Bone marrow (tissue), 2 donors: ENCODE measurements at regions not wholly inside any gene's neighbourhood (a gene's known extent, or its start where the extent isn't known, plus 50 kb on each side); places are given as distances from the start of the nearest gene placed in this dataset.

Experiments
- DNase-seq, 2 donors: peaks; one replicate each; lab custom pipeline; 2025; lab: John Stamatoyannopoulos, UW

DNA sequence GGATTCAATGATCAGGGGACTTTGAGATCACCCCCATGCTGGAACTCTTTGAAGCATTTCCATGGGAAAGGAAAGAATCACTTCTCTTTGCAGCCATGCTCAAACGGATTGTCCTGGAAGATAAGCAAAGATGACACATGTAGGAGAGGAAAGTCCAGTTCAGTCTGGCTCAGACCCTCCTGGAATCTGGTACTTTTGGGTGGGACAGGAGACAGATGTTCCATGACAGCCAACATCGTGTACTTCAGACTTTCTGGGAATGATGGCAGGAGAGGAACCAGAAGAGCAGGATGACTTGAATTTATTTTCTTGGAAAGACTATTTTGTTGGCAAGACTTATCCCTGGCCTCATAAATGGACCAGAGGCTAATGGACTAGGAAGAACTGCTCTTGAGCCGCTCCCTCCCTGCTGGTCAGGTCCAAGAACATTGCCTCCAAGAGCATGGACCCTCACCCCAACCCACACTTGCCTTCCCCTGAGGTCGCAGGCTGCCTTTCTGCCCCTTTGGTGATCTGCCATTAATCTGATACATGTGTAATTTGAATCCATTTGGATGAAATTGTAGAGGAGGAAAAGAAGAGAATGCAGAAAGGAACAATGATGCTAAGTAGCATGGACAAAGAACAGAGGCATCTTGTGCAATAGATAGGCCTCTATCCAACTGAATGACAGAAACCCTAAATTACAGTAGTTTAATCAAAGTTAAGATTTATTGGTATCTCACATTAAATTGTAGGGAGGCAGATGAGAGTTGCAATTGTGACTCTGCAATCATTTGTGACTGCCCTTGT is 201.0 kb downstream of the SNX19 start:
- no peak for DNase-seq

DNA sequence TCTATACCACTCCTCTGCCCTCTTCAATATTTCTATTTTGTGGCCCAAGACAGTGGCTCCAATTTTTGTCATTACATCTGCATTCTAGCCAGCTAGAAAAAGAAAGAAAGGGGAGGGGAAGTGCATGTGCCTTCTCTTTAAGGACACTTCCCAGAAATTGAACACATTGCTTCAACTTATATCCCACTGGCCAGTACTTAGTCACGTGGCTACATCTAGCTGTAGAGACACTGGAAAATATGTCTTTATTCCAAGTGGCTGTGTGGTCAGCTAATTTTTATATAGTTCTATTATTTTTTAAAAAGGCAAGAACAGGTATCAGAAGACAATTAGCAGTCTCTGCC is 200.4 kb downstream of the SNX19 start:
- no peak for DNase-seq

DNA sequence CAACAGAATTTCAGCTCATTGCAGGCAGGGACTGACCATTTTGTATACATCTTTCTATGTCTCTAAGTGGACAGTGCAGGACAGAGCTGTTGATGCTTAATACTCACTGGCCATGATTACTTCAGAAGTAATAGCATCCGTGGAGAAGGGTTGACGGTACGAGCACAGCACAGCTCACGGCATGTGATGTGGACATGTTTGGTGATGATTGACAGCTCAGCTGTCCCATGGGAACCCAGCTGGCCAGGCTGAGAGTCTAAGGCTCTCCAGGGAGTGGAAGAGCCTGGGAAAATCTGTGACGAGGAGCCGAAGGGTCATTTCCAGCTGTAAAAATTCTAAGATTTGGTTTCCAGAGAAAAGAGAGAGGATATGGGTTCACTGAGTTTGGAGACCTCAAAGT is 198.2 kb downstream of the SNX19 start:
- DNase-seq, result no peak

DNA sequence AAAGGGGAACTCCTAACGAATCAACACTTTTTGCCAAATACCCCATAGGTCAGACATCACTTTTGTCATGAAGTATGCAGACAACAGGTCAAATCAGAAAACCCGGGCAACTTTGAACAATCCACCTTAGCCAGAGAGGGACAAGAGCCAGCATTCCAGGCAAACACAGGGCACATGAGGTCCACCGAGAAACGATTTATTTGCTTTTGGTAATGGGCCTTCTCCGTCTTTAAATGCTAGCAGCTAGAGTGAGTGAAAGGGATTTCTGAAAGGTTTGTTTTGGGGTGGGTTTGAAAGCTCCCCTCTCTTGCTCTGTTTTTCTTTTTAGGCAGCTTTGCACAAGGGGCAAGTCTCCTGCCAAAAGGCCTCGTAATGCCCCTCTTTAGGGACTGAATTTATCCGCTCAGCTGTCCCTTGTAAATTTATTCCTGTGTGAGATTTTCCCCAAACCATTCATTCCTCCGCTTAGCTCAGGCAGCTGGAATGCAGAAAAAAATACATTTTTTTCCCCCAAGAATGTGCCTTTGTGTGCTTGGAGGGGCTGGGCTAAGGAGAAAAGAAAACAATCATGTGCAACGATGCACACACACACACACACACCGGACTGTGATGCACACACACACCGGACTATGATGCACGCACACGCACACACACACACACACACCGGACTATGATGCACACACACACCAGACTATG is 196.9 kb downstream of the SNX19 start:
- DNase-seq, result no peak

DNA sequence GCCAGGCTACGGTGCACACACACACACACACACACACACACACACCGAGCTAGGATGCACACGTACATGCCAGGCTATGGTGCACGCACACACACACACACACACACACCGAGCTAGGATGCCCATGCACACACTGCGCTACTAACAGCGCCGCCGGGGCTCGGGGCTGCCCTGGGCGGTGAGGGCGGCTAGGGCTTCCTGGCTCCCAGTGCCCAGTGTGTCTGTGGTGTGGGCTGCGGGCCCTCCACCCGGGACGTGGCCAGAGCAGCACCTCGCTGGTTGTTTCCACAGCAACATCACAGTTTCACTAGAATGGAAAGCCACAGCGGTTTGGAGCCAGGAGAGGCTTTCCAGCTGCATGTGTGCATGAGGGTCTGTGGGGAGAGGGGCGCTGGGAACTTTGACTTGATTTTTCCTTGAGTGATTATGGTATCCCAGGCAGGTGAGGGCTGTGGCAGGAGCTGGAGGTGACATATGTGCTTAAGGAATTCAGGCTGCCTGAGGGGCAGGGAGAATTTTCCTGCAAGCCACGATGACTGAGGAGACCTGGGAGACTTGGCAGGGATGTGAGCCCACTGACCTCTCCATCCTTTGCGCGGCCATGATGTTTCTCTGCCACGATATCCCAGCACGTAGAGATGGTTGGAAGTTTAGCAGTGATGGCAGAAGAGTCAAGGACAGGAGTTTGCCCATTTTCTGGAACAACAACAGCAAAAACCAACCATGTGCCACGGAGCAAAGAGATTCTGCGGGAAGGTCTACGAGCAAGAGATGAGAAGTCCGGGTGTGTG is 195.9 kb downstream of the SNX19 start:
- no peak for DNase-seq

DNA sequence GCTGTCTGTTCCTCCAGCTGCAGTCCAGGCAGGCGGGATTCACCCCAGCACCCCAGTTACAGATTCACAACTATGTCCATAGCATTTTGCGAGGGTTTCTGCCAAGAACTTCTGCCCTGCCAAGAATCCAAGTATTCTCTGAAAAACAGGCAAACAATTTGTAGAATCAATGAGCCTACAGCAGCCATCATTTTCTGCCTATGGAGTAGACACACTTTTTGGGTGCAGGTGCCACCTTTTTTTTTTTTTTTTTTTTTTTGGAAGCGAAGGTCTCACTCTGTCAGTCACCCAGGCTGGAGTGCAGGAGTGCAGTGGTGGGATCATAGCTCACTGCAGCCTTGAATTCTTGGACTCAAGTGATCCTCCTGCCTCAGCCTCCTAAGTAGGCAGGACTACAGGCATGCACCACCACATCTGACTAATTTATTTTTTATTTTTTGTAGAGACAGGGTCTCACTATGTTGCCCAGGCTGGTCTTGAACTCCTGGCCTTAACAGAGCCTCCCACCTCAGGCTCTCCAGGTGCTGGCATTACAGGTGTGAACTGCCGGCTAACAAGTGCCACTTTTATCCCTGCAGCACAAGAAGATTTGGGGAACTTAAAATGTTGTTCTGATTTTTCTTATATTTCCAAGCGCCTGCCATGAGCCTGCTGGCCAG is 195.1 kb downstream of the SNX19 start:
- DNase-seq, result no peak

DNA sequence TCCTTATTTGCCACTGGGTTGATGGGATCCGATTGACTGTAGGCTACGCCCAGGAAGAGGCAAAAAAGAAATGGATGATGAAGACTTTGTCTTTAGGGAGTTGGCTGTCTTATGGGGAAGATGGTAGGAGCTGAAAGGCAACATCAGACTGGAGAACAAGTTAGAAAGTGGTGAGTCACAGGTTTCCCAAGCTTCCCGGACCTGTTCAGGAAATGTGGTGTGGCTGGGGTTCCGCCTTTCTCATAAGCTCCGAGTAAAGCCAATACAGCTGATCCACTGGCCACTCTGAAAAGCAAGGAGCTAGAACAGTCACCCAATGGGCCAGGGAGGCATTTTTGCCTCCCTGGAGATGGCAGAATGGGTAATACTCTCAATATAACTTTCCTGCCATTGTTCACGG is 194.5 kb downstream of the SNX19 start:
- no peak for DNase-seq

DNA sequence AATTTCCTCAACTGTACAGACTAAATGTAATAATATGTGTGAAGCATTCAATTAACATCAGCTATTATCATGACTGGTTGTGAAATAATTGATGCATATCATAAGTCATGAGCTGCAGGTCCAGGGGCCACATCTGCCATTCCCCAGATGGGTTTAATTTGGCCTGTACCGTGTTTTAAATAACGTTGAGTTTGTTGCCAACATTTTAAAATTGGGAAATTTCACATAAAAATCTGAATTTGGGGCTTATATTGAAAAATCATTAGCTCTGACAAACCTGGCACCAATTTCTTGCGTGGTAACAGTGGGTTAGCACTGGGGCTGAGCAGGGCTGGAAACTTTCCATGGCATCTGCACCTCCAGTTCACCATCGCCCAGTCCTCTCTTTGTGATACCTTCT is 193.9 kb downstream of the SNX19 start:
- DNase-seq, result no peak

DNA sequence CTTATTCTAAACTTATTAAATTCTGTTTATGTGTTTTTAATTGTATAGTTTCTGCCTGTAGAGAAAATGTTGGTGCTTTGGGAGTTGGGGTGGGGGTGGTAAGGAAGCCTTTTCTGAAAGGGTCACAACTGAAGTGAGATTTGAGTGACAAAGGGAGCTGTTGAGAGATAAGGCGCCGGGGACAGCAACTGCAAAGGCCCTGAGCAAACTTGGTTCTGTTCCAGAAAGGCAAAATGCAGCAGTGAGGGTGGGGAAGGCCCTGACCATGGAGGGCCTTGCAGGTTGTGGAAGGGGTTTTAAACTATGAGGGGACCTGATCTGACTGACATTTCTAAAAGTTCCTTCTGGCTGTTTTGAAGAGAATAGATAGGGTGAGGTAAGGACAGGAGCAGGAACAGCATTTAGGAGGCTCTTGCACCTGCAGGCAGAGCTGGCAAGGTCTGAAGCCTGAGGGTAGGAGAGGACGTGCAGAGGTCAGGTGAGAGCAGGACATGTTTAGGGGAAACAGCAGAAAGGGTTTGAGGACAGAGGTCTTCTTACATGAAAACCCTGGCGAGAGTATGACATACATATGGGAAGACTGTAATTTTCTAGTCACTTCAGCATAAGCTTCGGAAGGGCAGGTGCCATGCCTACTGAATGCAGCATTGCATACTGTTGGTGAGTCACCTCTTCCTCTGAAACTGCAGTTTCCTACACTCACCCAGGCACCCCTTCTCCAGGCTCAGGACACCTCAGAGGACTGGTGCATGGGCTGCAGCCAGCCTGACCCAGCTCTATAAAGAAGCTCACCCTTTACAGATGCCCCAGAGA is 190.7 kb downstream of the SNX19 start:
- no peak for DNase-seq

DNA sequence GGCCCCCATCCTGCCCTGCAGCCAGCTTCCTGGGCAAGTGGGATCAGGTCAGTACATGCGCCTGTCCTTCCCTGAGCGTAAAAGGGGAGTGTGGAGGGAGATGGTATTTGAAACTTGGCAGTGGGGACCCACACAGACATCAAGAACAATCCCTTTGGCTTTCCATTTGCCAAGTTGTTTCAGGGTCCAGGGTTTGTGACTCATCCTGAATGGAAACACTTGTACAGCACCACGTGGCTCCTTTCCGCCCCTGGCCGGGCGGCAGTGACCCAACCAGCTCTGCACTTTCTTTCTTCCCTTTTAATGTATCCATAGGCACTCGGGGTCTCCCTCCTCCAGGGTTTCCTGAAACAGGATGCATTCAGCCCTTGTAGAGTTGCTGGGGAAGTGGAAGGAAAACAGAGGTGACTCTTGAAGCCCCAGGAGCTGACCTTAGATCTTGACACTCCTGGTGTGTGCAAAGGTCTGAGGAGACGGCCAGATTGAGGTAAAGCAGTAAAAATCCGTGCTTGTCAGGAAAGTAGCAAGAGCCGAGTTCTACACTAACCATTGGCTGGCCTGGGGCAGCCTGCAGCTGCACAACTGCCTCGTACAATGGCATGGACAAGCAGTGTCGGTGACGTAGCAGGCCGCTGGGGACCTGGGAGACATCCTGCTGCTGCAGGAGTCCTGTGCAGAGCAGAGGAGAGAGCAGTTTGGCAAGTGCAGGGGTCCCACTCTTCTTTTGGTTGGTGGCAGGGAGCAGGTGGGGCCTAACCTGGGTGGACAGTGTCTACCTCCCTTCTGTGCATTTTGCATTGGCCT is 189.8 kb downstream of the SNX19 start:
- no peak for DNase-seq

DNA sequence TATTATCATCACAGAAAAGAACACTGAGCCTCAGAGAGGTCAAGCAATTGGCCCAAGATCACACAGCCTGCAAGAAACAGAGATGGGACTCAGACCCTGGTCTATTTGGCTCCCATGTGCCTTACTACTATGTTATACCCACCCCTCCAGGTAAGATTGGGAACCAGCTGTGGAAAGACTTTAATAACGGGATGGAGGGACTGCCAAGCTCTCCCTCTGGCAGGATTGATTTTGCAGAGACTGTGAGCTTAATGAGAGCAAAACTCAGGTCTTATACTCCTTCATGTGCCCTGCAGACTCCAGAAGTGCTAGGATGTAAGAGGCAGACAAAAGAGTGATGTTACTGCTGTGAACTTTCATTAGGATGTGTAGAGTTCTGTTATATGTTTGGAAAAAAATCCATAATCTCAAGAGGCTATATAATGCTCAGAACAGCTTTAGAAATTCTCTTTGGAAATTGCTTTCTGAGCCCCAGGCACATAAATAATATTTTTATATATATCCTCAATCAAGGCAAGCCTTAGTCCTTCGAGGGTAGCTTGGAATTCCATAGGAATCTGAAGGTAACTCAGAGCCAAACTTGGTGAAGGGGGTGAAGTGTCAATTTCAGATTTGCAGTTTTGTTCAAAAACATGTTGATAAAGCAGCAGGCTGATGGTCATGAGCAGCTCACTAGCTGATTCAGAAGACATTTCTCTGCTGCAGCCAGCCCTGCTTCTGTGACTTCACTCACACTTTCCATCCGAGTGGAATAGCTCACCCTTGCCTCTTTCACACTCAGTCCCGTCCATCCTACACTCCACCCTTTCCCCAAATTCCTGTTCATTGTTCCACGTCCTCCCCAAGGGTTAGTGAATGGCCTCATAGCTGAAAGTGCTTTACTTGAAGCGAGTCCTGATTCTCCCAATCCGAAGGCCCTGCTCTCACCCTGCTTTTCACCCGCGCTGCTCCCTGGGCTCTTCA is 188.8 kb downstream of the SNX19 start:
- DNase-seq, result no peak

DNA sequence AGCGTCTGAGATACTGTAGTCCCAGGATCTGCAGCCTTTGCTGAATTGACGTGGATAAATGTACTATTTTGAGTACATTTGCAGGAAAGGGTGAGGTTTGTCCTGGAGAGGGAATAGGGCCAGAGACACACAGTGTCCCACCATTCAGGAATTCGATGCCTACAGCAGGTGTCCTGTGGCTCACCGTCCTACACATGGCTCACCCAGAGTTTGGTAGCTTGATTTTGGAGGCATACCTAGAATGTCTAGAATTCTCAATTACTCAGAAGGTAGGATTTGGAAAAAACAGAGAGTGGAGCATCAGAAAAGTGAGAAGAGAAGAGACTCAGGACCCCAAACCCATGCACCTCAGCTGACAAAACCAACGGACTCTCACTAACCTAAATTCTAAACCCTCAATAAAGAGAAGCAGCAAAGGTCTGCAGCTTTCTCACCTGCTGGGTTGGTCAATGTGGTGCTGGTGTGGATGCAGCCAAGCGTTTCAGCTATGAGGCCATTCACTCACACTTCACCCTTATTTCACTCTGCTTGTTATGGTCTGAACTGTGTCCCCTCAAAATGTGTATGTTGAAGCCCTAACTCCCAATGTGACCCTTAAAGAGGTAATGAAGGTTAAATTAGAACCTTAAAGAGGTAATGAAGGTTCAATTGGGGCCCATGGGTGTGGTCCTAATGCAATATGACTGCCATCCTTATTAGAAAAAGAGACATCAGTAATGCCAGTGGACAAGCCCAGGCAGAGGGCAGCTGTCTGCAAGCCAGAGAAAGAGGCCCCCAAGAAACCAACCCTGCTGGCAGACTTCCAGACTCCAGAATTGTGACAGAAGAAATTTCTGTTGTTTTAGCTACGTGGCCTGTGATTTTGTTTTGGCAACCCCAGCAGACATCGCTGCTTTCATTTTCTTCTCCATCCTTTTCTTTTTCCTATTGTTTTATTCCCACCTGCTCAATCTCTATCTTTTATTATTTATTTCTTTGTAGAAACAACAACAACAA is 187.8 kb downstream of the SNX19 start:
- no peak for DNase-seq

DNA sequence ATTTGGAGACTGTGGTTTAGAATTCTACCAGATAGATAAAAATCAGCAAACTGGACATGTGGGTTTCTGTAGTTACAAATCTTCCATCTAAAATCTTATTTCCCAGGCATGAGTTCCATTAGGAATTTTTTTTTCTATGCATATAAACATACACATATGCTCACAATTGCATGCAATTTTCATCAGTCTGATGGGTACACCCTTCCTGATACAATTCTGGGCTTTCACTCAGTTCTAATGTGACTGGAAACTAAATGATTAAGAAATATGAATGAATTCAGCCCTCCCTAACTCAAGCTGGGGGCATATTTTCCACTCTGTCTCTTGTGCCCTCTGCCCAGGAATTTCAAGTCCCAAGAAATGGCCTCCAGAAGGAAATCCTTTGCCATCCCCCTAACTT is 187.1 kb downstream of the SNX19 start:
- no peak for DNase-seq

DNA sequence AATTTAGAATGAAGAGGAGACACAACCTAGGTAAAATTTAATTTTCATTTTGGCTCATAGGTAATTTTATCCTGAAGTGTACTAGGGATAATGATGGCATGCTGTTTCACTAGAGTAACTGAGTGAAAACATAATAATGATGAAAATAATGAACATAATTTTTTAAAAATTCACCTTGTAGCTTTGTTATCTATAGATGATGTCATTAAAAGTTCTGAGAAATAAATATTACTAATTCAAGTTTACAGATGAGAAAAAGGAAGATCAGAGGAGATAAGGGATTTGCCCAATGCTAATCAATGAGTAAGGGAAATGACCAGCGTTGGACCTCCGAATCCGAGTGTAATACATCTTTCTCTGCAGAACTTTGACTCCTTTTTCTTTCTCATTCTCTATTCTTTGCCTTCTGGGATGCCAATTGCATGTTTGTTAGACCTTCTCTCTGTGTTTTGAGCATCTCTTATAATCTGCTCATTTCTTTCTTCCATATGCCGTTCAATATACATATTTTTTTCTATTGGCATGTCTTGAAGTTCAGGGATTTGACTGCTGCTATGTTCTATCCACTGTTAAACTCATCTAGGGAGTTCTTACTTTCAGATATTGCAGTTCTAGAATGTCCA is 186.5 kb downstream of the SNX19 start:
- no peak for DNase-seq

DNA sequence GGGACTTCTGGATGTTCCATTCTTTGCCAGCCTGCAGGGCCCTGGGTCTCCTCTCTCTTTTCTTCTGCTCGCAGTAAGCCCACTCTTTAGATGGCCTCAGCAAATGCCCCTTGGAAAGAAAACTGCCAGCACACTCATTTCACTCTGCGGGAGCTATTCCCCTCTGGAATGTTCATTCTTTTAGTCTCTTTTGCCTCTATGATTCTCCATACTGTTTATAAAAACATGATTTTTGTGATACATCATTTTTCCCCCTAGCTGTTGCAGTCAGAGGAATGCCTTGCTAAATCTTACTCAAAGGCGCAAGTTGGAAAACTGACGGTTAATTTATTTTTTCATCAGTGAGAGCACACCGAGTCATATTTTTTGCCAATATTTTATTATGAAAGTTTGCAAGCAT is 184.9 kb downstream of the SNX19 start:
- DNase-seq, result peak in 1 of 2 donors; percentile 0

DNA sequence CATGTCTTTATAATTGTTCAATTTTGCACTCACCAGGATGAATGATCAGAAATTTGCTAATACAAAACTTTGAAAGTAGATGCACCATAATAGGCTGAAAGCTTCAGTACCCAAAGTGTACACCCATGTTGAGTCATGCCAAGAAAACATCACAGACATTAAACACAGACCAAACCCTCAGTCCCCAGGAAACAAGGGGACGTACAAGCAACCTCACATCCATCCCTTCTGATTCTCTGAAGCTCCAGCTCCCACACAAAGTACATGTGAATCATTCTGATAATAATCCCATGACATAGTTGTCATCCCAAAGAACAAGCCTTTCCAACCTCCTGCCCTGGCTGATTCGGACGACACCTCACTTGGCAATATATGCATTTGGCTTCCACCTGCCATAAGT is 183.8 kb downstream of the SNX19 start:
- DNase-seq, result no peak

DNA sequence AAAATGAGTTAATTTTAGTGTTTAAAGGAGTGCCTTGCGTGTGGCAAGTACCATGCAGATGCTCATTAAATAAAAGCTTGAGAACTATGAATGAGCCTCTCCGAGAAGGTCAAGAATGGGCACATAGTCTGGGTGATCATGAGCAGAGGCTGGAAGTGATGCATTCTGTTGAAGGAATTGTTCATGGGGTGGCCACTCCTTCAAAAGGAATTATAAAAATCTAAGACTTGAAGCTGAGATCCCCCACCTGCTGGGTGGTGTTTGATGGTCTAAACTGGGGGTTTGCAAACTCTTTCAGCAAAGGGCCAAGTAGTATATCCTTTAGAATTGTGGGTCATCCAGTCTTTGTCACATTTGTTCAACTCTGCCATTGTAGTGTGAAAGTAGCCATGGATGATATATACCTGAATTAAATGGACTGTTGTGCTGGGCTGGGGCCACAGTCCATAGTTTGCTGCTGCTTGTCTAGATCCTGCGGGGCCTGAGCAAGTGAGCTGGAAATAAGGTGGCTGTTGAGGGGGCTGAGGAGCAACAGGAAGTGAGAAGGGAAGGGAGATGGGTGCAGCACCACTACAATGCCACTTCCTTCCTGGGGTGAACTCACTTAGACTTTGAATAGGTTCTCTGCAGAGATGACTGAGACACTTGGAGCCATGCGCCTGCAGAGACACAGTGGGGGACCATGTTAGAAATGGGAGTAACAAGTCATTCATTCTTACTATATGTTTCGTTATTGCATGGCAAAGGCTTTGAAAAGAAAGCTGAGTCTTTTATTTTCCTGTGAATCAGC is 179.0 kb downstream of the SNX19 start:
- no peak for DNase-seq
